Thoracic aorta (tissue), 2 donors: ENCODE measurements at regions not wholly inside any gene's neighbourhood (a gene's known extent, or its start where the extent isn't known, plus 50 kb on each side); places are given as distances from the start of the nearest gene placed in this dataset.

ENCODE experiments used
- ATAC-seq: fragments of 150-250 bp; one replicate; pipeline ENCODE4 v1.8.0; 2017; ENCODE audit warnings: low read depth; ENCODE audit not compliant: insufficient number of reproducible peaks, low FRiP score
- DNase-seq: peaks from one replicate; pipeline ENCODE4 v3.0.0-alpha.2; 2020; ENCODE audit warnings: low spot score
- H3K27ac ChIP-seq, 2 donors: fragments of 200-600 bp; sonication (generic); 1 replicate in 1 of 2; 2 replicates in 1 of 2; pipeline ENCODE4 v1.5.1; 2016; ENCODE audit warnings: mild to moderate bottlenecking in 2 of 2, moderate library complexity in 2 of 2
- H3K27me3 ChIP-seq: fragments of 200-600 bp; sonication (generic); replicated peaks from 2 replicates; pipeline ENCODE4 v1.6.0; 2016; ENCODE audit warnings: mild to moderate bottlenecking; ENCODE audit not compliant: insufficient read depth
- H3K36me3 ChIP-seq: fragments of 200-600 bp; sonication (generic); one replicate; pipeline ENCODE4 v1.5.1; 2016
- H3K4me1 ChIP-seq, 2 donors: fragments of 200-600 bp; sonication (generic); 1 replicate in 1 of 2; 2 replicates in 1 of 2; pipeline versions ENCODE4 v1.5.1 to v1.6.0; 2016; ENCODE audit warnings: low read depth in 2 of 2, mild to moderate bottlenecking in 1 of 2; ENCODE audit not compliant: control insufficient read depth in 1 of 2
- H3K4me3 ChIP-seq: fragments of 200-600 bp; sonication (generic); 2 replicates; pipeline ENCODE4 v1.5.1; 2016; ENCODE audit warnings: mild to moderate bottlenecking
- H3K9me3 ChIP-seq: fragments of 200-600 bp; sonication (generic); 2 replicates; pipeline ENCODE4 v1.5.1; 2016
- CTCF ChIP-seq: fragments of 200-600 bp; sonication (generic); IDR thresholded peaks from one replicate; pipeline ENCODE4 v1.5.1; 2019; ENCODE audit warnings: antibody characterized with exemption

- TF ChIP-seq CTCF: no peak
- no peaks in the 10 kb centered on the region for H3K36me3 ChIP-seq
Measured at GRCh38 chr1:119191325-119191724, 50.9 kb upstream of the WARS2 start.

GRCh38 chr1:119204197-119204960 is 63.9 kb upstream of the WARS2 start:
- no peaks in the 10 kb centered on the region for H3K4me1 ChIP-seq
- no peaks in the 10 kb centered on the region for H3K27me3 ChIP-seq
- no peak overlapping the region for H3K4me3 ChIP-seq
- H3K9me3 ChIP-seq: peaks cover 5% of the 10 kb centered on the region
- ATAC-seq (no peak), DNase-seq (no peak)
- H3K27ac ChIP-seq: no peak overlapping the region
- H3K36me3 ChIP-seq: no peaks in the 10 kb centered on the region
- no peak for TF ChIP-seq CTCF

More at GRCh38 chr1:119191325-119191724, 50.9 kb upstream of the WARS2 start:
- no peaks in the 10 kb centered on the region for H3K27me3 ChIP-seq
- ATAC-seq: no peak
- no peak overlapping the region for H3K4me3 ChIP-seq
- H3K9me3 ChIP-seq: peaks cover 5% of the 10 kb centered on the region
- H3K27ac ChIP-seq: no peak overlapping the region
- H3K4me1 ChIP-seq: no peaks in the 10 kb centered on the region
- DNase-seq: no peak

GRCh38 chr1:119204961-119205357 is 64.5 kb upstream of the WARS2 start:
- Histone ChIP-seq H3K36me3 (no peaks in the 10 kb centered on the region), H3K27me3 (no peaks in the 10 kb centered on the region), H3K9me3 (no peaks in the 10 kb centered on the region), H3K4me1 (no peaks in the 10 kb centered on the region), H3K27ac (no peak overlapping the region), H3K4me3 (no peak overlapping the region)
- no peak for DNase-seq
- TF ChIP-seq CTCF: no peak
- ATAC-seq: no peak

GRCh38 chr1:119209061-119209460 is 68.6 kb upstream of the WARS2 start:
- no peak overlapping the region for H3K27ac ChIP-seq
- no peaks in the 10 kb centered on the region for H3K4me1 ChIP-seq
- no peak for TF ChIP-seq CTCF
- H3K36me3 ChIP-seq: no peaks in the 10 kb centered on the region
- DNase-seq (no peak), ATAC-seq (no peak)
- no peaks in the 10 kb centered on the region for H3K9me3 ChIP-seq
- no peaks in the 10 kb centered on the region for H3K27me3 ChIP-seq
- no peak overlapping the region for H3K4me3 ChIP-seq

GRCh38 chr1:119209596-119210295 is 69.3 kb upstream of the WARS2 start:
- Histone ChIP-seq H3K4me3 (no peak overlapping the region), H3K27ac (no peak overlapping the region), H3K27me3 (no peaks in the 10 kb centered on the region), H3K9me3 (no peaks in the 10 kb centered on the region), H3K36me3 (no peaks in the 10 kb centered on the region), H3K4me1 (no peaks in the 10 kb centered on the region)
- TF ChIP-seq CTCF: no peak
- DNase-seq (no peak), ATAC-seq (no peak)
